Adrenal gland (tissue), 5 donors: ENCODE measurements at regions not wholly inside any gene's neighbourhood (a gene's known extent, or its start where the extent isn't known, plus 50 kb on each side); places are given as distances from the start of the nearest gene placed in this dataset.

Experiments
- POLR2A ChIP-seq, 2 donors: fragments of 450-650 bp; IDR thresholded peaks; one replicate each; pipeline ENCODE4 v1.6.1; 2017; ENCODE audit warnings: antibody characterized with exemption in 2 of 2, mild to moderate bottlenecking in 2 of 2, moderate library complexity in 1 of 2
- TF ChIP-seq, protein P1 (sequence below), 6 experiments: fragments of 450-650 bp in 4 of 6; fragments of 200-600 bp in 2 of 6; sonication (generic) in 1 of 6; IDR thresholded peaks; 1 replicate in 5 of 6; 2 replicates in 1 of 6; pipeline versions ENCODE4 v1.5.1 to v1.8.0; 2016 to 2021; ENCODE audit warnings: antibody characterized with exemption in 6 of 6, mild to moderate bottlenecking in 2 of 6, moderate library complexity in 1 of 6
- donor health status: DM: no; HTN: no; CAD: no.

DNA sequence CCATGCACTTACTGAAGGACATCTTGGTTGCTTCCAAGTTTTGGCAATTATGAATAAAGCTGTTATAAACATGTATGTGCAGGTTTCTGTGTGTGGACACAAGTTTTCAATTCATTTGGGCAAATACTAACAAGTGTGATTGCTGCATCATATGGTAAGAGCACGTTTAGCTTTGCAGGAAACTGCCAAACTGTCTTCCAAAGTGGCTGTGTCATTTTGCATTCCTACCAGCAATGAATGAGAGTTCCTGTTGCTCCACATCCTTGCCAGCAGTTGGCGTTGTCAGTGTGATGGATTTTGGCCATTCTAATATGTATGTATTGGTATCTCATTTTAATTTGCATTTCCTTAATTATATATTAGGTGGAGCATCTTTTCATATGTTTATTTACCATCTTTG is 280.1 kb downstream of the SV2B start:
- TF ChIP-seq, protein P1, sequence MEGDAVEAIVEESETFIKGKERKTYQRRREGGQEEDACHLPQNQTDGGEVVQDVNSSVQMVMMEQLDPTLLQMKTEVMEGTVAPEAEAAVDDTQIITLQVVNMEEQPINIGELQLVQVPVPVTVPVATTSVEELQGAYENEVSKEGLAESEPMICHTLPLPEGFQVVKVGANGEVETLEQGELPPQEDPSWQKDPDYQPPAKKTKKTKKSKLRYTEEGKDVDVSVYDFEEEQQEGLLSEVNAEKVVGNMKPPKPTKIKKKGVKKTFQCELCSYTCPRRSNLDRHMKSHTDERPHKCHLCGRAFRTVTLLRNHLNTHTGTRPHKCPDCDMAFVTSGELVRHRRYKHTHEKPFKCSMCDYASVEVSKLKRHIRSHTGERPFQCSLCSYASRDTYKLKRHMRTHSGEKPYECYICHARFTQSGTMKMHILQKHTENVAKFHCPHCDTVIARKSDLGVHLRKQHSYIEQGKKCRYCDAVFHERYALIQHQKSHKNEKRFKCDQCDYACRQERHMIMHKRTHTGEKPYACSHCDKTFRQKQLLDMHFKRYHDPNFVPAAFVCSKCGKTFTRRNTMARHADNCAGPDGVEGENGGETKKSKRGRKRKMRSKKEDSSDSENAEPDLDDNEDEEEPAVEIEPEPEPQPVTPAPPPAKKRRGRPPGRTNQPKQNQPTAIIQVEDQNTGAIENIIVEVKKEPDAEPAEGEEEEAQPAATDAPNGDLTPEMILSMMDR (IDR thresholded peaks at IDR 0.05), result no peak
- no peak for TF ChIP-seq POLR2A (IDR thresholded peaks at IDR 0.05)
